ENCODE measurements at regions not wholly inside any gene's neighbourhood (a gene's known extent, or its start where the extent isn't known, plus 50 kb on each side); places are given as distances from the start of the nearest gene placed in this dataset.
A peak's percentile ranks its signal among the peaks of the same experiment; 100 is the strongest.

DNA sequence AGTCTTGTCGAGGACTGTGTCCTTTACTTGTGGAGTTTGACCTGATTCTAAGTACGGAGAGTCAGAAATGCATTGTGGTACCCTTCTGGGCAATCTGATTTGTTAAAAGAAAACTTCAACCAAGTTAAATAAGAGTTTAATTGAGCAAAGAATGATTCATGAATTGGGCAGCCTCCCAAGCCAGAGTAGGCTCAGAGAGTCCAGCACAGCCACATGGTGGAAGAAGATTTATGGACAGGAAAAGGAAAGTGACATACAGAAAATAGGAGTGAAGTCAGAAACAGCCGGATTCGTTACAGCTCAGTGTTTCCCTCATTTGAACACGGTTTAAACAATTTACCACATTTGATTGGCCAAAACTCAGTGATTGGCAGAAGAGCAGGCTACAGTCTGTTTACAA, 329.2 kb downstream of the DHX35 start:
- TF ChIP-seq, protein P1, sequence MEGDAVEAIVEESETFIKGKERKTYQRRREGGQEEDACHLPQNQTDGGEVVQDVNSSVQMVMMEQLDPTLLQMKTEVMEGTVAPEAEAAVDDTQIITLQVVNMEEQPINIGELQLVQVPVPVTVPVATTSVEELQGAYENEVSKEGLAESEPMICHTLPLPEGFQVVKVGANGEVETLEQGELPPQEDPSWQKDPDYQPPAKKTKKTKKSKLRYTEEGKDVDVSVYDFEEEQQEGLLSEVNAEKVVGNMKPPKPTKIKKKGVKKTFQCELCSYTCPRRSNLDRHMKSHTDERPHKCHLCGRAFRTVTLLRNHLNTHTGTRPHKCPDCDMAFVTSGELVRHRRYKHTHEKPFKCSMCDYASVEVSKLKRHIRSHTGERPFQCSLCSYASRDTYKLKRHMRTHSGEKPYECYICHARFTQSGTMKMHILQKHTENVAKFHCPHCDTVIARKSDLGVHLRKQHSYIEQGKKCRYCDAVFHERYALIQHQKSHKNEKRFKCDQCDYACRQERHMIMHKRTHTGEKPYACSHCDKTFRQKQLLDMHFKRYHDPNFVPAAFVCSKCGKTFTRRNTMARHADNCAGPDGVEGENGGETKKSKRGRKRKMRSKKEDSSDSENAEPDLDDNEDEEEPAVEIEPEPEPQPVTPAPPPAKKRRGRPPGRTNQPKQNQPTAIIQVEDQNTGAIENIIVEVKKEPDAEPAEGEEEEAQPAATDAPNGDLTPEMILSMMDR (IDR thresholded peaks at IDR 0.05; ENCODE audit: borderline replicate concordance, control extremely low read depth, extremely low read depth, insufficient read depth, missing control alignments): no peak
- DNase-seq (ENCODE audit: low spot score): no peak
- in situ Hi-C loops (cut with MboI; ENCODE audit: low sequenced_read_pairs, unreplicated experiment): no loop called here

DNA sequence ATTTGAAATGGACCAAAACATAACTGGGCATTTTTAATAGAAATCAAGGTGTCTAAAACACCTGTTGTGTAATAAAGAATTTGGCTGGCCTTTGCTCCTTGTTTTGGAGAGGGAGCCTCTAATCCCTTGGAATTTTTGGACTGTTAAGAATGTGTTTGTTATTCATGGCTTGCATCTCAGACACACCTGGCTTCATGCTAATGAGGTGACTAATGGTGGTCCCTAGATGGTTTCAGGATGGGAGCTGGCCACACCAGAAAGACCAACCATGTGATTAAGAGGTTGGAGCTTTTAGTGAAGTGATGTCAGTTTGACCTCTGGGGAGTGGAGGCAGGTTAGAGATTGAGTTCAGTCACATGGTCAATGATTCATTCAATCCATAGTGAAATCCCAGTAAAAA, 328.4 kb downstream of the DHX35 start:
- DNase-seq (ENCODE audit: low spot score): no peak
- in situ Hi-C loops (cut with MboI; ENCODE audit: low sequenced_read_pairs, unreplicated experiment): no loop called here
- TF ChIP-seq, protein P1 (IDR thresholded peaks at IDR 0.05; ENCODE audit: borderline replicate concordance, control extremely low read depth, extremely low read depth, insufficient read depth, missing control alignments): no peak

DNA sequence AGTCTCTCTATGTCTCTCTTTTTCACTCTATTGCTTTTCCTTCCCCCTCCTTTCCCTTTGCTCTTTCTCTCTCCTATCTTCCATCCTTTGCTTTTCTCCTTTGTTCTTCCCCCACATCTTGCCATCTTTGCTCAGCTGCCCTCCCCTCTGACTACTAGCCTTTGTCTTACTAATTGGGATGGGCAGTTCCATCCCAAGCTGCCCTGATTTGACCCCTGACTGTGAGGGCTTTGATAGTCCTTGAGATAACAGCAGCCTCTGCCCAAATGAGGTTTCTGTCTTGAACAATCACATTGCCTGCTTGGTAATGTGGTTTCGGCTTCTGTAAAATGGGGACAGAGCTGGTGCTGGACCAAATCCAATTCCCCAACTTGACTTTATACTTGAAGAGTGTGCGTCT, 327.7 kb downstream of the DHX35 start:
- in situ Hi-C loops (cut with MboI; ENCODE audit: low sequenced_read_pairs, unreplicated experiment): no loop called here
- TF ChIP-seq, protein P1 (IDR thresholded peaks at IDR 0.05; ENCODE audit: borderline replicate concordance, control extremely low read depth, extremely low read depth, insufficient read depth, missing control alignments): no peak
- DNase-seq (ENCODE audit: low spot score): no peak

DNA sequence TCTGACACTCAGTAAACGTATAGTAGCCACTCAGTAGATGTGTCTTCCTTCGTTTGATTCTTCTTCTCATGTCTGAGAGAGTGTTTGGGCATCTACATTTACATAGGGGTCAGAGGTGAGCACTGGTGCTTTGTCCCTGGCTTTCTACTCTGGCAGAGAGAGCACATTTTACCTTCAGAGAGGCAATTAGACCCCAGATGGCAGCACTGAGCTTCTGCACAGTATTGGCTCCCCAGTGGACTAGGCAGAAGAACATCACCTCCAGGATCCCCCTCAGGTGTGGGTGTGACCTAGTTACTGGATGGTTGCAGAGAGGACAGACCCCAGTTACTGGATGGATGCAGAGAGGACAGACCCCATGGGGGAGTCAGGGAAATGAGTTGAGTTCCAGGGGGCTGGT, 327.2 kb downstream of the DHX35 start:
- DNase-seq (ENCODE audit: low spot score): peak; percentile 25
- in situ Hi-C loops (cut with MboI; ENCODE audit: low sequenced_read_pairs, unreplicated experiment): no loop called here
- TF ChIP-seq, protein P1 (IDR thresholded peaks at IDR 0.05; ENCODE audit: borderline replicate concordance, control extremely low read depth, extremely low read depth, insufficient read depth, missing control alignments): peak; percentile 25

DNA sequence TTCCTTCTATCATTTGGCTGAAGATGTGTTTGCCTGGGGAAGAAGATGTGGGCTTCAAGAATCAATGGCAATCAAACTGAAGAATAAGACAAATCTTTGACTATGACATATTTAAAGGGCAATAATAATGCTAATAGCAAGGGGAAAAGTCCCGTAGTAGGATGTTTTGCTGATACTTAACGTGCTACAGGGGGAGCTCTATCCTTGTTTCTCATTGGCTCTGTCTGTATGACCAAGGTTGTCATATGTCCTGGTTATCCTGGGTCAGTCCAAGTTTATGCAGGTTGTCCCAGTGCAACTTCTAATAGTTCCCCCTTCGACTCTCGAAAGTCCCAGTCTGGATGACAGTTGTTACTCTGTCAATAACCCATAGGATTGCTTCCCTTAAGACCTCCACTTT, 321.3 kb downstream of the DHX35 start:
- DNase-seq (ENCODE audit: low spot score): no peak
- in situ Hi-C loops (cut with MboI; ENCODE audit: low sequenced_read_pairs, unreplicated experiment): no loop called here
- TF ChIP-seq, protein P1 (IDR thresholded peaks at IDR 0.05; ENCODE audit: borderline replicate concordance, control extremely low read depth, extremely low read depth, insufficient read depth, missing control alignments): no peak

DNA sequence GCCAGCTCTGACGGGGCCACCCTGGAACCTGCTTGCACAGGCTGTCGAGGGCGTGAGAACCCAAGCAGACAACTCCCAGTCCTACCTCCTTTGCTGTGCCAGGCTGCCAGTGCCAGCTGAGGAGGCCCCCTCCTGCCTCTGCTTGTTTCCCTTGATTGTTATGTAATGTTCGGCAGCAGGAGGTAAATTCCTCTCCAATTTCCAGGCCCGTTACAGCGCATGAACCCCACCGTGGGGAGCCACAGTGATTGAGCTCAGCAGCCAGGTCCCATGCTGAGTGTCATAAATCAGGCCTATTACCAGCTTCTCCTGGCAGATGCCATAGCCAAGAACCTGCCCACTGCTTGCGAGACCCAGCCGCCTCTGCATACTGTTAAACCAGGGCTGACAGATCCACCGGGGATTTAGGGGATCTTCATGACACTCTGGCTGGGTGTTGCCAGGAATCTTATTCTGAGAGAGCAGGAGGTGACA, 320.5 kb downstream of the DHX35 start:
- no peak for DNase-seq (ENCODE audit: low spot score)
- in situ Hi-C loops (cut with MboI; ENCODE audit: low sequenced_read_pairs, unreplicated experiment): no loop called here
- TF ChIP-seq, protein P1 (IDR thresholded peaks at IDR 0.05; ENCODE audit: borderline replicate concordance, control extremely low read depth, extremely low read depth, insufficient read depth, missing control alignments): no peak

DNA sequence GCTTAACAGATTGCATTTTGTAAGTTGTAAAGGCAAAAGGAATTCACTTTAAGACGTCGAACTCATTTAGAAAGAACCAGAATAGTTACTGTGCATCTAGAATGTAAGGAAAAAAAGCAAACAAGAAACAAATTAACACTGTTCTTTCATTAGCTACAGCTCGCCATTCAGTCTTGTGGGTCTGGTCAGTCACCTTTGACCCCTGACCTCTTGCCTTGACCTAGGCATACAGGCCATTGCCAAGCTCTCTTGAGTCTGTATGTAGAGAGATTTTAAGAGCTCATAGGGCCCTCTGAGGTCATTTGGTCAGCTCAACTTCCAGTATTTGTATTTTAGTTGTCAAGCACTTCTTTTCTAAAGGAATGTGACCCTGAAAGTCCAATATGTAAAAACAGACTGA, 318.7 kb downstream of the DHX35 start:
- TF ChIP-seq, protein P1 (IDR thresholded peaks at IDR 0.05; ENCODE audit: borderline replicate concordance, control extremely low read depth, extremely low read depth, insufficient read depth, missing control alignments): no peak
- no peak for DNase-seq (ENCODE audit: low spot score)
- in situ Hi-C loops (cut with MboI; ENCODE audit: low sequenced_read_pairs, unreplicated experiment): no loop called here
